GM12878 (cell line): ENCODE measurements at regions not wholly inside any gene's neighbourhood (a gene's known extent, or its start where the extent isn't known, plus 50 kb on each side); places are given as distances from the start of the nearest gene placed in this dataset.

Experiments
- ATAC-seq: fragments of 200-7000 bp; cut with Tn5 transposase; 3 replicates; pipeline ENCODE4 v1.9.1; 2020; ENCODE audit warnings: mild to moderate bottlenecking, moderate library complexity
- BruUV-seq: library from RNA; stranded (reverse); fragments of 400-500 nt; replicated peaks from 2 replicates; lab custom pipeline; 2021; lab: Mats Ljungman, UMichigan
- CTCF ChIA-PET: fragments of 300-600 bp; sonication (Branson Sonifier 250); formaldehyde crosslinking; extraction: SDS; loops from one replicate; lab custom pipeline; 2021; ENCODE audit warnings: inconsistent platforms; lab: Yijun Ruan, JAX
- POLR2A ChIA-PET: fragments of 350-600 bp; formaldehyde crosslinking; extraction: SDS; loops from one replicate; lab custom pipeline; 2021; ENCODE audit warnings: inconsistent platforms; lab: Charles Lee
- RAD21 ChIA-PET: fragments of 300-600 bp; sonication (Branson Sonifier 250); formaldehyde crosslinking; loops from one replicate; lab custom pipeline; 2023; ENCODE audit warnings: antibody characterized with exemption; ENCODE audit not compliant: unreplicated experiment; lab: Charles Lee
- SMC1A ChIA-PET: fragments of 300-600 bp; sonication (Branson Sonifier 250); formaldehyde crosslinking; loops from one replicate; lab custom pipeline; 2023; ENCODE audit not compliant: unreplicated experiment, uncharacterized antibody; lab: Charles Lee
- DNase-seq: peaks from one replicate; pipeline ENCODE4 v3.0.0-alpha.2; 2011; ENCODE audit warnings: low read depth, low spot score
- FAIRE-seq: peaks from 3 replicates; lab custom pipeline; 2011; peaks lifted over from hg19 to GRCh38; lab: Jason Lieb, UNC
- H2AFZ ChIP-seq: 2 replicates; pipeline ENCODE4 v1.6.0; 2011; ENCODE audit warnings: low read depth, low read length, control low read depth; ENCODE audit not compliant: control insufficient read depth
- H3K27ac ChIP-seq: 2 replicates; pipeline ENCODE4 v1.5.1; 2011; ENCODE audit warnings: control low read depth; ENCODE audit not compliant: control insufficient read depth, insufficient read depth
- H3K27me3 ChIP-seq, 2 experiments: replicated peaks in 1 of 2; 2 replicates each; pipeline versions ENCODE4 v1.6.0 to v1.6.1; 2011; ENCODE audit warnings: low read length in 1 of 2; ENCODE audit not compliant: control insufficient read depth in 2 of 2, insufficient read depth in 2 of 2
- H3K36me3 ChIP-seq, 2 experiments: 2 replicates each; pipeline ENCODE4 v1.5.1; 2011; ENCODE audit warnings: low read length in 1 of 2; ENCODE audit not compliant: control insufficient read depth in 2 of 2, insufficient read depth in 2 of 2
- H3K4me1 ChIP-seq: 2 replicates; pipeline ENCODE4 v1.6.1; 2011; ENCODE audit warnings: mild to moderate bottlenecking, low read length, moderate library complexity, mixed read lengths; ENCODE audit not compliant: control insufficient read depth, insufficient read depth
- H3K4me2 ChIP-seq: 2 replicates; pipeline ENCODE4 v1.6.0; 2011; ENCODE audit warnings: control low read depth; ENCODE audit not compliant: control insufficient read depth, insufficient read depth
- H3K4me3 ChIP-seq: fragments of 200-600 bp; sonication (generic); 2 replicates; pipeline ENCODE4 v1.5.1; 2016
- H3K79me2 ChIP-seq: 2 replicates; pipeline ENCODE4 v1.6.0; 2011; ENCODE audit warnings: low read length; ENCODE audit not compliant: control insufficient read depth, insufficient read depth
- H3K9ac ChIP-seq: 2 replicates; pipeline ENCODE4 v1.8.0; 2011; ENCODE audit warnings: low read length, control low read depth, mixed read lengths; ENCODE audit not compliant: control insufficient read depth, insufficient read depth
- H3K9me3 ChIP-seq: replicated peaks from 3 replicates; pipeline ENCODE4 v1.5.1; 2011; ENCODE audit warnings: mild to moderate bottlenecking, low read length; ENCODE audit not compliant: control insufficient read depth, insufficient read depth
- H4K20me1 ChIP-seq: 2 replicates; pipeline ENCODE4 v1.6.0; 2011; ENCODE audit not compliant: control insufficient read depth, insufficient read depth
- E4F1 ChIP-seq: fragments of 450-650 bp; IDR thresholded peaks from 2 replicates; pipeline ENCODE4 v1.6.1; 2018; ENCODE audit warnings: borderline replicate concordance, mild to moderate bottlenecking; ENCODE audit not compliant: partially characterized antibody
- IKZF1 ChIP-seq: fragments of 450-650 bp; conservative IDR thresholded peaks from 2 replicates; pipeline ENCODE4 v1.6.1; 2017; ENCODE audit warnings: antibody characterized with exemption, mild to moderate bottlenecking
- IKZF2 ChIP-seq, 2 experiments: fragments of 450-650 bp; IDR thresholded peaks; 2 replicates each; pipeline ENCODE4 v1.6.1; 2017; ENCODE audit warnings: mild to moderate bottlenecking in 2 of 2, moderate library complexity in 2 of 2
- MYC ChIP-seq: IDR thresholded peaks from 2 replicates; pipeline ENCODE4 v1.6.1; 2011; ENCODE audit warnings: mild to moderate bottlenecking, low read length, moderate library complexity, inconsistent platforms; ENCODE audit not compliant: insufficient read depth, insufficient replicate concordance, insufficient read length, severe bottlenecking
- PAX8 ChIP-seq: fragments of 450-650 bp; IDR thresholded peaks from 2 replicates; pipeline ENCODE4 v1.6.1; 2017; ENCODE audit warnings: mild to moderate bottlenecking, moderate library complexity
- RFX5 ChIP-seq: IDR thresholded peaks from 2 replicates; pipeline ENCODE4 v1.6.1; 2011; ENCODE audit warnings: low read depth, low read length, improper control_type of control experiment
- SIX5 ChIP-seq: IDR thresholded peaks from 2 replicates; pipeline ENCODE4 v1.6.1; 2011; ENCODE audit warnings: mild to moderate bottlenecking, low read depth, low read length, moderate library complexity; ENCODE audit not compliant: severe bottlenecking
- ZBTB40 ChIP-seq: fragments of 450-650 bp; IDR thresholded peaks from 2 replicates; pipeline ENCODE4 v1.6.1; 2016; ENCODE audit warnings: mild to moderate bottlenecking, moderate library complexity, borderline replicate concordance
- WGBS: methylation state at CpG from one replicate; pipeline ENCODE4 v1.1.6; 2016; ENCODE audit warnings: low lambda C conversion rate; ENCODE audit not compliant: insufficient replicate concordance, insufficient coverage; ENCODE audit errors: missing lambda C conversion rate; 5-methylcytosine and 5-hydroxymethylcytosine counted together
- in situ Hi-C: fragments of 300-500 bp; cut with MboI; formaldehyde crosslinking; loops from 9 replicates; pipeline ENCODE4 v1.14.3; 2018; ENCODE audit warnings: mixed read lengths
- intact Hi-C: fragments of 100-400 bp; cut with micrococcal nuclease; formaldehyde crosslinking; loops from one replicate; pipeline ENCODE4 v1.14.2; 2022; ENCODE audit not compliant: unreplicated experiment

GRCh38 chr7:22949944-22950343 lies 64.0 kb downstream of the HYCC1 start:
- RAD21 ChIA-PET = interaction anchor here (1.3 to 1.5 kb wide), 2 partner anchors 78 to 105 kb away, joined by 4 read pairs; no protein-coding TSS in a partner anchor

More at GRCh38 chr7:22949944-22950343, 64.0 kb downstream of the HYCC1 start:
- FAIRE-seq (no peak), DNase-seq (no peak), ATAC-seq (no peak)
- BruUV-seq = no TSS peak
- Histone ChIP-seq H3K27me3 (no peaks in the 10 kb centered on the region), H3K9me3 (no peaks in the 10 kb centered on the region), H3K9ac (no peak overlapping the region), H3K79me2 (no peaks in the 10 kb centered on the region), H4K20me1 (no peaks in the 10 kb centered on the region), H3K4me2 (no peak overlapping the region), H3K4me1 (no peaks in the 10 kb centered on the region), H3K4me3 (no peak overlapping the region), H2AFZ (no peak overlapping the region), H3K27ac (no peak overlapping the region), H3K36me3 (peaks cover 0 to 9% of the 10 kb centered on the region in 2 experiments; a peak in 3 of 4 replicates)
- in situ Hi-C loops = no loop called here
- intact Hi-C loops = loop anchor here (10.0 kb wide), 2 partner anchors 95 to 105 kb away; no protein-coding TSS in a partner anchor
- WGBS = 91% methylated on average over 2 of the region's 2 CpGs
- no peak for TF ChIP-seq IKZF2 (IDR thresholded peaks at IDR 0.05)
- TF ChIP-seq E4F1 = no peak
- no peak for TF ChIP-seq SIX5
- TF ChIP-seq MYC = no peak
- TF ChIP-seq ZBTB40 = no peak
- no peak for TF ChIP-seq PAX8
- TF ChIP-seq IKZF1 = no peak
- TF ChIP-seq RFX5 = no peak
- SMC1A ChIA-PET = interaction anchor here (1.2 to 4.3 kb wide), 5 partner anchors 9 to 105 kb away, joined by 3 to 18 read pairs (median 4); no protein-coding TSS in a partner anchor
- POLR2A ChIA-PET = no interaction called here
- CTCF ChIA-PET = interaction anchor here (1.1 to 6.1 kb wide), 3 partner anchors 47 to 105 kb away, joined by 3 to 30 read pairs (median 4); no protein-coding TSS in a partner anchor
